Astrocyte (in vitro differentiated cells and primary cell): ENCODE measurements at regions not wholly inside any gene's neighbourhood (a gene's known extent, or its start where the extent isn't known, plus 50 kb on each side); places are given as distances from the start of the nearest gene placed in this dataset.
"Not testable (repeated sequence)": the region's sequence is repeated elsewhere in the genome, so short reads cannot be mapped to it uniquely, and the experiment has no call there.

ENCODE experiments used
- DNase-seq: peaks from one replicate; pipeline ENCODE4 v3.0.0-alpha.2; 2010; ENCODE audit warnings: low read depth
- FAIRE-seq: peaks from 2 replicates; lab custom pipeline; 2011; peaks lifted over from hg19 to GRCh38; lab: Jason Lieb, UNC
- H2AFZ ChIP-seq: 2 replicates; pipeline ENCODE4 v1.6.0; 2012; ENCODE audit warnings: low read depth, low read length, inconsistent platforms
- H3K27ac ChIP-seq: 2 replicates; pipeline ENCODE4 v1.5.1; 2011; ENCODE audit warnings: low read depth, low read length, inconsistent platforms
- H3K27me3 ChIP-seq: 2 replicates; pipeline ENCODE4 v1.6.0; 2011; ENCODE audit warnings: low read length, inconsistent platforms; ENCODE audit not compliant: insufficient read depth
- H3K36me3 ChIP-seq: 2 replicates; pipeline ENCODE4 v1.5.1; 2011; ENCODE audit warnings: low read length, inconsistent platforms; ENCODE audit not compliant: insufficient read depth
- H3K4me1 ChIP-seq: 2 replicates; pipeline ENCODE4 v1.5.1; 2011; ENCODE audit warnings: low read length, inconsistent platforms; ENCODE audit not compliant: insufficient read depth
- H3K4me2 ChIP-seq: 2 replicates; pipeline ENCODE4 v1.6.0; 2012; ENCODE audit warnings: low read length, inconsistent platforms
- H3K4me3 ChIP-seq: 2 replicates; pipeline ENCODE4 v1.5.1; 2011; ENCODE audit warnings: low read depth, mild to moderate bottlenecking, low read length, inconsistent platforms; ENCODE audit not compliant: insufficient read depth
- H3K79me2 ChIP-seq: 2 replicates; pipeline ENCODE4 v1.6.0; 2012; ENCODE audit warnings: mild to moderate bottlenecking, low read length, inconsistent platforms; ENCODE audit not compliant: insufficient read depth
- H3K9ac ChIP-seq: 2 replicates; pipeline ENCODE4 v1.6.0; 2012; ENCODE audit warnings: mild to moderate bottlenecking, low read length, inconsistent platforms
- H3K9me3 ChIP-seq: 2 replicates; pipeline ENCODE4 v1.5.1; 2012; ENCODE audit warnings: low read depth, mild to moderate bottlenecking, low read length, inconsistent platforms; ENCODE audit not compliant: insufficient read depth
- H4K20me1 ChIP-seq: 2 replicates; pipeline ENCODE4 v1.6.0; 2012; ENCODE audit warnings: low read length, inconsistent platforms; ENCODE audit not compliant: insufficient read depth
- H3K27ac Mint-ChIP-seq: one replicate; pipeline ENCODE4 v1.8.0; 2021; ENCODE audit warnings: mild to moderate bottlenecking, mixed read lengths; ENCODE audit not compliant: unreplicated experiment
- H3K27me3 Mint-ChIP-seq: one replicate; pipeline ENCODE4 v1.8.0; 2021; ENCODE audit warnings: low read depth, mixed read lengths; ENCODE audit not compliant: unreplicated experiment
- H3K36me3 Mint-ChIP-seq: one replicate; pipeline ENCODE4 v1.8.0; 2021; ENCODE audit warnings: low read depth, mixed read lengths; ENCODE audit not compliant: unreplicated experiment
- H3K4me1 Mint-ChIP-seq: one replicate; pipeline ENCODE4 v1.8.0; 2021; ENCODE audit warnings: low read depth, mixed read lengths; ENCODE audit not compliant: unreplicated experiment
- H3K4me3 Mint-ChIP-seq: one replicate; pipeline ENCODE4 v1.8.0; 2021; ENCODE audit warnings: mild to moderate bottlenecking, moderate library complexity, mixed read lengths; ENCODE audit not compliant: unreplicated experiment
- H3K9me3 Mint-ChIP-seq: one replicate; pipeline ENCODE4 v1.8.0; 2021; ENCODE audit warnings: mild to moderate bottlenecking, mixed read lengths; ENCODE audit not compliant: unreplicated experiment

GRCh38 chr6:60944803-60945202, 1341.2 kb downstream of the KHDRBS2 start:
- H3K9ac ChIP-seq, H3K36me3 Mint-ChIP-seq, H3K4me2 ChIP-seq, H3K9me3 Mint-ChIP-seq, H3K36me3 ChIP-seq, H4K20me1 ChIP-seq, H3K4me1 Mint-ChIP-seq, H3K4me3 ChIP-seq, H3K4me3 Mint-ChIP-seq, H3K4me1 ChIP-seq, H3K27me3 Mint-ChIP-seq, H3K27ac ChIP-seq, H3K79me2 ChIP-seq, H3K27ac Mint-ChIP-seq, H3K27me3 ChIP-seq, FAIRE-seq, DNase-seq, H3K9me3 ChIP-seq, H2AFZ ChIP-seq: not testable (repeated sequence)

- not testable (repeated sequence) for H2AFZ ChIP-seq, H3K27ac Mint-ChIP-seq, H3K4me3 ChIP-seq, H3K9me3 Mint-ChIP-seq, H3K79me2 ChIP-seq, H3K36me3 Mint-ChIP-seq, DNase-seq, H3K36me3 ChIP-seq, H3K4me3 Mint-ChIP-seq, FAIRE-seq, H3K9me3 ChIP-seq, H3K4me1 ChIP-seq, H3K27me3 ChIP-seq, H3K4me2 ChIP-seq, H4K20me1 ChIP-seq, H3K27ac ChIP-seq, H3K4me1 Mint-ChIP-seq, H3K27me3 Mint-ChIP-seq, H3K9ac ChIP-seq
Measured at GRCh38 chr6:60935970-60936369, 1350.1 kb downstream of the KHDRBS2 start.

- H3K4me3 Mint-ChIP-seq, H3K27me3 Mint-ChIP-seq, FAIRE-seq, H3K9ac ChIP-seq, H2AFZ ChIP-seq, H3K27ac ChIP-seq, H3K36me3 ChIP-seq, H3K4me1 ChIP-seq, H4K20me1 ChIP-seq, H3K79me2 ChIP-seq, H3K4me3 ChIP-seq, H3K9me3 ChIP-seq, H3K27me3 ChIP-seq, DNase-seq, H3K4me1 Mint-ChIP-seq, H3K36me3 Mint-ChIP-seq, H3K4me2 ChIP-seq, H3K9me3 Mint-ChIP-seq, H3K27ac Mint-ChIP-seq: not testable (repeated sequence)
Measured at GRCh38 chr6:60919652-60920051, 1366.4 kb downstream of the KHDRBS2 start.

GRCh38 chr6:60903860-60904259, 1382.2 kb downstream of the KHDRBS2 start:
- H3K4me3 Mint-ChIP-seq, H3K9me3 Mint-ChIP-seq, H3K27ac Mint-ChIP-seq, FAIRE-seq, H3K4me2 ChIP-seq, H3K27me3 ChIP-seq, H3K4me1 Mint-ChIP-seq, H3K27ac ChIP-seq, DNase-seq, H2AFZ ChIP-seq, H3K4me1 ChIP-seq, H3K36me3 ChIP-seq, H3K27me3 Mint-ChIP-seq, H3K36me3 Mint-ChIP-seq, H3K79me2 ChIP-seq, H3K9ac ChIP-seq, H3K9me3 ChIP-seq, H3K4me3 ChIP-seq, H4K20me1 ChIP-seq: not testable (repeated sequence)

GRCh38 chr6:60893374-60893773, 1392.7 kb downstream of the KHDRBS2 start:
- H2AFZ ChIP-seq, H3K27me3 Mint-ChIP-seq, H4K20me1 ChIP-seq, H3K4me3 ChIP-seq, H3K4me1 ChIP-seq, H3K9ac ChIP-seq, H3K4me2 ChIP-seq, DNase-seq, FAIRE-seq, H3K9me3 Mint-ChIP-seq, H3K4me1 Mint-ChIP-seq, H3K27ac Mint-ChIP-seq, H3K36me3 Mint-ChIP-seq, H3K36me3 ChIP-seq, H3K27ac ChIP-seq, H3K27me3 ChIP-seq, H3K79me2 ChIP-seq, H3K9me3 ChIP-seq, H3K4me3 Mint-ChIP-seq: not testable (repeated sequence)
